GM06990 (cell line): ENCODE measurements at regions not wholly inside any gene's neighbourhood (a gene's known extent, or its start where the extent isn't known, plus 50 kb on each side); places are given as distances from the start of the nearest gene placed in this dataset.

Experiments
- DNase-seq: peaks from one replicate; pipeline ENCODE4 v3.0.0-alpha.2; 2011; ENCODE audit not compliant: insufficient read length; ENCODE audit errors: extremely low read depth
- H3K27me3 ChIP-seq: replicated peaks from 2 replicates; pipeline ENCODE4 v1.6.0; 2011; ENCODE audit warnings: low read length; ENCODE audit not compliant: control insufficient read depth, insufficient read depth
- H3K36me3 ChIP-seq: 2 replicates; pipeline ENCODE4 v1.5.1; 2011; ENCODE audit warnings: low read length; ENCODE audit not compliant: control insufficient read depth, insufficient read depth
- H3K4me3 ChIP-seq: replicated peaks from 2 replicates; pipeline ENCODE4 v1.5.1; 2011; ENCODE audit warnings: low read depth, mild to moderate bottlenecking, control low read depth, low read length
- CTCF ChIP-seq: IDR thresholded peaks from 2 replicates; pipeline ENCODE4 v1.5.1; 2011; ENCODE audit warnings: low read length, control low read depth, mild to moderate bottlenecking, inconsistent platforms; ENCODE audit not compliant: insufficient read depth, poor library complexity, severe bottlenecking

GRCh38 chr7:130881091-130881798 lies 147.2 kb upstream of the KLF14 start:
- H3K27me3 ChIP-seq, result no peaks in the 10 kb centered on the region
- no peak overlapping the region for H3K4me3 ChIP-seq
- TF ChIP-seq CTCF, result no peak
- DNase-seq, result no peak
- peaks cover 41% of the 10 kb centered on the region for H3K36me3 ChIP-seq

GRCh38 chr7:130881799-130882141 lies 147.8 kb upstream of the KLF14 start:
- Histone ChIP-seq H3K36me3 (peaks cover 45% of the 10 kb centered on the region), H3K4me3 (no peak overlapping the region), H3K27me3 (no peaks in the 10 kb centered on the region)
- no peak for DNase-seq
- no peak for TF ChIP-seq CTCF

GRCh38 chr7:130882396-130882795 lies 148.4 kb upstream of the KLF14 start:
- TF ChIP-seq CTCF, result no peak
- no peak for DNase-seq
- Histone ChIP-seq H3K36me3 (peaks cover 43% of the 10 kb centered on the region), H3K4me3 (no peak overlapping the region), H3K27me3 (no peaks in the 10 kb centered on the region)

- Histone ChIP-seq H3K4me3 (no peak overlapping the region), H3K27me3 (no peaks in the 10 kb centered on the region), H3K36me3 (peaks cover 41% of the 10 kb centered on the region)
- DNase-seq, result no peak
- TF ChIP-seq CTCF, result no peak
These were observed 149.9 kb upstream of the KLF14 start for GRCh38 chr7:130883928-130884327.

- H3K27me3 ChIP-seq, result no peaks in the 10 kb centered on the region
- TF ChIP-seq CTCF, result no peak
- no peak for DNase-seq
- no peak overlapping the region for H3K4me3 ChIP-seq
- peaks cover 44% of the 10 kb centered on the region for H3K36me3 ChIP-seq
These were observed 150.7 kb upstream of the KLF14 start for GRCh38 chr7:130884437-130885417.
